ENCODE measurements at regions not wholly inside any gene's neighbourhood (a gene's known extent, or its start where the extent isn't known, plus 50 kb on each side); places are given as distances from the start of the nearest gene placed in this dataset.

DNA sequence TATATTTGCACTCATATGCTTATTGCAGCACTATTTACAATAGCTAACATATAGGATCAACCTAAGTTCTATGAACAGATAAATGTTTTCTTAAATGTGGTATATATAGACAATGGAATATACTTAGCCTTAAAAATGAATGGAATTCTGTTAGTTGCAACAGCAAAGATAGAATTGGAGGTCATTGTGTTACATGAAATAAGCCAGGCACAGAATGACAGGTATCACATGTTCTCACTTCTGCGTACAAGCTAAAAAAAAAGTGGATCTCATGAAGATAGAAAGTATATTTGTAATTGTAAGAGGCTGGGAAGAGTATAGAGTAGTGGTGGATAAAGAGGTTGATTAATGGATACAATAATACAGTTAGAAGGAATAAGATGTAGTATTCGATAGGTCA, 255.5 kb upstream of the SETBP1 start:
- TF ChIP-seq, protein P1, sequence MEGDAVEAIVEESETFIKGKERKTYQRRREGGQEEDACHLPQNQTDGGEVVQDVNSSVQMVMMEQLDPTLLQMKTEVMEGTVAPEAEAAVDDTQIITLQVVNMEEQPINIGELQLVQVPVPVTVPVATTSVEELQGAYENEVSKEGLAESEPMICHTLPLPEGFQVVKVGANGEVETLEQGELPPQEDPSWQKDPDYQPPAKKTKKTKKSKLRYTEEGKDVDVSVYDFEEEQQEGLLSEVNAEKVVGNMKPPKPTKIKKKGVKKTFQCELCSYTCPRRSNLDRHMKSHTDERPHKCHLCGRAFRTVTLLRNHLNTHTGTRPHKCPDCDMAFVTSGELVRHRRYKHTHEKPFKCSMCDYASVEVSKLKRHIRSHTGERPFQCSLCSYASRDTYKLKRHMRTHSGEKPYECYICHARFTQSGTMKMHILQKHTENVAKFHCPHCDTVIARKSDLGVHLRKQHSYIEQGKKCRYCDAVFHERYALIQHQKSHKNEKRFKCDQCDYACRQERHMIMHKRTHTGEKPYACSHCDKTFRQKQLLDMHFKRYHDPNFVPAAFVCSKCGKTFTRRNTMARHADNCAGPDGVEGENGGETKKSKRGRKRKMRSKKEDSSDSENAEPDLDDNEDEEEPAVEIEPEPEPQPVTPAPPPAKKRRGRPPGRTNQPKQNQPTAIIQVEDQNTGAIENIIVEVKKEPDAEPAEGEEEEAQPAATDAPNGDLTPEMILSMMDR (IDR thresholded peaks at IDR 0.05), result no peak
- TF ChIP-seq ZFX (IDR thresholded peaks at IDR 0.05; ENCODE audit: borderline replicate concordance), result no peak
